ENCODE measurements at regions not wholly inside any gene's neighbourhood (a gene's known extent, or its start where the extent isn't known, plus 50 kb on each side); places are given as distances from the start of the nearest gene placed in this dataset.

DNA sequence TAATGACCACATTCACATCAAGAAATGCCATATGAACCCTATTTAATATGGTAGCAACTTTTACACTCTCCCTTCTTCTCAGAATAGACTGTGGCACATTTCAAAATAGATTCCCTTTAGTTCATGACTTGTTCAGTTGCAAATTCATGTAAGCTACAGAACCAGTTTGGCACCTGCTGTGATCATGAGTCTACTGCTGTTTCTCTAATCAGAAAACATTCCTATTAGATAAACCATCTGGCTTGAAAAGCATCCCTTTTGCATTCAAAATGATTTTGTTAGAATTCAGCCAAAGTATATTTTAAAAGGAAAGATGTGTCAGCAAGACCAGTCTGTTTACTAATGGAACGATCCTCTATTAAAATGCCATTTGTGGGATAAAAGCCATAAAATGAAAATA, 304.4 kb downstream of the BCHE start:
- no peak for ATAC-seq
- TF ChIP-seq ZNF565 (CRISPR knock-in tag; conservative IDR thresholded peaks at IDR 0.05; ENCODE audit: low read depth) (no peak), CSDC2 (CRISPR knock-in tag; IDR thresholded peaks at IDR 0.05) (no peak), ZFP3 (CRISPR knock-in tag; IDR thresholded peaks at IDR 0.05) (no peak), ISL1 (CRISPR knock-in tag; IDR thresholded peaks at IDR 0.05) (no peak)

DNA sequence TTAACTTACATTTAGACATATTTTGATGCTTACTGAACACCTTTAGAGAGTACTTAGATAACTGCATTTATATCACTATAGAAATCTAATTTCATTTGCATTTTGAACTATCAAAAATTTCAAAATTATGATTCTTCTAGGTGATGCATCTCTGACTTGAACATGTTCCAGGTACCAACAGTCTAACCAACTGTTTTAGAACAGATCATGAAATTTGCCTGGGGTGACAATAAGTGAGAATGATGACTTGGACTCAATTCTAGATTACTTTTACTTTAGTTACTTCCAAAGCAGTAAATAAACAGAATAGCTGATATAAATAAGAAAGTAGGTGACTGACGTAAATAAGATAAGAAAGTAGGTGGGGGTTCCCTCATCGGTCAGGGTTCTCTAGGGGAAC, 307.8 kb downstream of the BCHE start:
- TF ChIP-seq GLIS3 (CRISPR knock-in tag; IDR thresholded peaks at IDR 0.05) (no peak), ZFP30 (CRISPR knock-in tag; IDR thresholded peaks at IDR 0.05) (no peak), ESRRG (CRISPR knock-in tag; IDR thresholded peaks at IDR 0.05) (no peak), BACH2 (CRISPR knock-in tag; IDR thresholded peaks at IDR 0.05; ENCODE audit: borderline replicate concordance) (no peak), PPARA (CRISPR knock-in tag; IDR thresholded peaks at IDR 0.05; ENCODE audit: borderline replicate concordance) (no peak), CSDC2 (CRISPR knock-in tag; IDR thresholded peaks at IDR 0.05) (no peak), ZNF70 (CRISPR knock-in tag; IDR thresholded peaks at IDR 0.05) (no peak), ARNTL (CRISPR knock-in tag; IDR thresholded peaks at IDR 0.05; ENCODE audit: borderline replicate concordance, low read depth) (no peak), TCF4 (CRISPR knock-in tag; IDR thresholded peaks at IDR 0.05; ENCODE audit: borderline replicate concordance) (no peak), ZFP3 (CRISPR knock-in tag; IDR thresholded peaks at IDR 0.05) (no peak), ISL1 (CRISPR knock-in tag; IDR thresholded peaks at IDR 0.05) (no peak), ZNF565 (CRISPR knock-in tag; conservative IDR thresholded peaks at IDR 0.05; ENCODE audit: low read depth) (no peak)
- TF ChIP-seq, protein P1, sequence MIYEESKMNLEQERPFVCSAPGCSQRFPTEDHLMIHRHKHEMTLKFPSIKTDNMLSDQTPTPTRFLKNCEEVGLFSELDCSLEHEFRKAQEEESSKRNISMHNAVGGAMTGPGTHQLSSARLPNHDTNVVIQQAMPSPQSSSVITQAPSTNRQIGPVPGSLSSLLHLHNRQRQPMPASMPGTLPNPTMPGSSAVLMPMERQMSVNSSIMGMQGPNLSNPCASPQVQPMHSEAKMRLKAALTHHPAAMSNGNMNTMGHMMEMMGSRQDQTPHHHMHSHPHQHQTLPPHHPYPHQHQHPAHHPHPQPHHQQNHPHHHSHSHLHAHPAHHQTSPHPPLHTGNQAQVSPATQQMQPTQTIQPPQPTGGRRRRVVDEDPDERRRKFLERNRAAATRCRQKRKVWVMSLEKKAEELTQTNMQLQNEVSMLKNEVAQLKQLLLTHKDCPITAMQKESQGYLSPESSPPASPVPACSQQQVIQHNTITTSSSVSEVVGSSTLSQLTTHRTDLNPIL (CRISPR knock-in tag; IDR thresholded peaks at IDR 0.05; ENCODE audit: low read depth) = no peak
- TF ChIP-seq, protein P2, sequence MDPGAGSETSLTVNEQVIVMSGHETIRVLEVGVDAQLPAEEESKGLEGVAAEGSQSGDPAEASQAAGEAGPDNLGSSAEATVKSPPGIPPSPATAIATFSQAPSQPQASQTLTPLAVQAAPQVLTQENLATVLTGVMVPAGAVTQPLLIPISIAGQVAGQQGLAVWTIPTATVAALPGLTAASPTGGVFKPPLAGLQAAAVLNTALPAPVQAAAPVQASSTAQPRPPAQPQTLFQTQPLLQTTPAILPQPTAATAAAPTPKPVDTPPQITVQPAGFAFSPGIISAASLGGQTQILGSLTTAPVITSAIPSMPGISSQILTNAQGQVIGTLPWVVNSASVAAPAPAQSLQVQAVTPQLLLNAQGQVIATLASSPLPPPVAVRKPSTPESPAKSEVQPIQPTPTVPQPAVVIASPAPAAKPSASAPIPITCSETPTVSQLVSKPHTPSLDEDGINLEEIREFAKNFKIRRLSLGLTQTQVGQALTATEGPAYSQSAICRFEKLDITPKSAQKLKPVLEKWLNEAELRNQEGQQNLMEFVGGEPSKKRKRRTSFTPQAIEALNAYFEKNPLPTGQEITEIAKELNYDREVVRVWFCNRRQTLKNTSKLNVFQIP (CRISPR knock-in tag; IDR thresholded peaks at IDR 0.05; ENCODE audit: borderline replicate concordance, low read depth) = no peak
- TF ChIP-seq, protein P3, sequence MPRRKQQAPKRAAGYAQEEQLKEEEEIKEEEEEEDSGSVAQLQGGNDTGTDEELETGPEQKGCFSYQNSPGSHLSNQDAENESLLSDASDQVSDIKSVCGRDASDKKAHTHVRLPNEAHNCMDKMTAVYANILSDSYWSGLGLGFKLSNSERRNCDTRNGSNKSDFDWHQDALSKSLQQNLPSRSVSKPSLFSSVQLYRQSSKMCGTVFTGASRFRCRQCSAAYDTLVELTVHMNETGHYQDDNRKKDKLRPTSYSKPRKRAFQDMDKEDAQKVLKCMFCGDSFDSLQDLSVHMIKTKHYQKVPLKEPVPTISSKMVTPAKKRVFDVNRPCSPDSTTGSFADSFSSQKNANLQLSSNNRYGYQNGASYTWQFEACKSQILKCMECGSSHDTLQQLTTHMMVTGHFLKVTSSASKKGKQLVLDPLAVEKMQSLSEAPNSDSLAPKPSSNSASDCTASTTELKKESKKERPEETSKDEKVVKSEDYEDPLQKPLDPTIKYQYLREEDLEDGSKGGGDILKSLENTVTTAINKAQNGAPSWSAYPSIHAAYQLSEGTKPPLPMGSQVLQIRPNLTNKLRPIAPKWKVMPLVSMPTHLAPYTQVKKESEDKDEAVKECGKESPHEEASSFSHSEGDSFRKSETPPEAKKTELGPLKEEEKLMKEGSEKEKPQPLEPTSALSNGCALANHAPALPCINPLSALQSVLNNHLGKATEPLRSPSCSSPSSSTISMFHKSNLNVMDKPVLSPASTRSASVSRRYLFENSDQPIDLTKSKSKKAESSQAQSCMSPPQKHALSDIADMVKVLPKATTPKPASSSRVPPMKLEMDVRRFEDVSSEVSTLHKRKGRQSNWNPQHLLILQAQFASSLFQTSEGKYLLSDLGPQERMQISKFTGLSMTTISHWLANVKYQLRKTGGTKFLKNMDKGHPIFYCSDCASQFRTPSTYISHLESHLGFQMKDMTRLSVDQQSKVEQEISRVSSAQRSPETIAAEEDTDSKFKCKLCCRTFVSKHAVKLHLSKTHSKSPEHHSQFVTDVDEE (CRISPR knock-in tag; IDR thresholded peaks at IDR 0.05) = no peak
- TF ChIP-seq, protein P4, sequence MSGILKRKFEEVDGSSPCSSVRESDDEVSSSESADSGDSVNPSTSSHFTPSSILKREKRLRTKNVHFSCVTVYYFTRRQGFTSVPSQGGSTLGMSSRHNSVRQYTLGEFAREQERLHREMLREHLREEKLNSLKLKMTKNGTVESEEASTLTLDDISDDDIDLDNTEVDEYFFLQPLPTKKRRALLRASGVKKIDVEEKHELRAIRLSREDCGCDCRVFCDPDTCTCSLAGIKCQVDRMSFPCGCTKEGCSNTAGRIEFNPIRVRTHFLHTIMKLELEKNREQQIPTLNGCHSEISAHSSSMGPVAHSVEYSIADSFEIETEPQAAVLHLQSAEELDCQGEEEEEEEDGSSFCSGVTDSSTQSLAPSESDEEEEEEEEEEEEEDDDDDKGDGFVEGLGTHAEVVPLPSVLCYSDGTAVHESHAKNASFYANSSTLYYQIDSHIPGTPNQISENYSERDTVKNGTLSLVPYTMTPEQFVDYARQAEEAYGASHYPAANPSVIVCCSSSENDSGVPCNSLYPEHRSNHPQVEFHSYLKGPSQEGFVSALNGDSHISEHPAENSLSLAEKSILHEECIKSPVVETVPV (CRISPR knock-in tag; IDR thresholded peaks at IDR 0.05) = no peak
- no peak for ATAC-seq

DNA sequence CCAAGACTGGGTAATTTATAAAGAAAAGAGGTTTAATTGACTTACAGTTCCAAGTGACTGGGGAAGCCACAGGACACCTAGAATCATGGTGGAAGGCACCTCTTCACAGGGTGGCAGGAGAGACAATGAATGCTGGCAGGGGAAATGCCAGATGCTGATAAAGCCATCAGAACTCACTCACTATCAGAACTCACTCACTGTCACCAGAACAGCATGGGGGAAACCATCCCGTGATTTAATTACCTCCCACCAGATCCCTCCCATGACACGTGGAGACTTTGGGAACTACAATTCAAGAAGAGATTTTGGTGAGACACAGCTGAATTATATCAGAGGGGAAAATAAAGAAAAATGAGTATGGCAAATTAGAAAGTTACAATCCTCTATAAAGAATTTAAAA, 310.9 kb downstream of the BCHE start:
- TF ChIP-seq ESRRG (CRISPR knock-in tag; IDR thresholded peaks at IDR 0.05) = no peak
- ATAC-seq = no peak

DNA sequence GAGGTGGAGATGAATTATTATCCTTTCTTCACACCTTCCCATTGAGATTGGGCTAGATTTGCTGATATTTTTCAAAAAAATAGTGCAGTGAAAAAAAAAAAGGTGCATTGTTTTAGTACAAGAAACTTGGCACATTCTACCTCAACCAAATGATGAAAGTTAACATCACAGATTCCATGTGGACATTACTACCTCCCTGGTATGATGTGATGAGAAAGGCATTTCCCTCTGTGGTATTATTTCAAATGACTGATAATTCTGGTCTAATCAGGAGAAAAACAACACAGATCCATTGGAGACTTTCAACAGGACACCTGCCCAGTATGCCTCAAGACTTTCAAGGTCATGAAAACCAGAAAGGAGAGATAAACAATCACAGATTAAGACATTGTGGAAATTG, 313.4 kb downstream of the BCHE start:
- no peak for ATAC-seq
- TF ChIP-seq GLIS3 (CRISPR knock-in tag; IDR thresholded peaks at IDR 0.05) (no peak), ZFP30 (CRISPR knock-in tag; IDR thresholded peaks at IDR 0.05) (no peak), ZNF565 (CRISPR knock-in tag; conservative IDR thresholded peaks at IDR 0.05; ENCODE audit: low read depth) (no peak), ESRRG (CRISPR knock-in tag; IDR thresholded peaks at IDR 0.05) (no peak), BACH2 (CRISPR knock-in tag; IDR thresholded peaks at IDR 0.05; ENCODE audit: borderline replicate concordance) (no peak), OSR1 (CRISPR knock-in tag; IDR thresholded peaks at IDR 0.05) (no peak)
- TF ChIP-seq, protein P4 (CRISPR knock-in tag; IDR thresholded peaks at IDR 0.05) = no peak
- TF ChIP-seq, protein P1 (CRISPR knock-in tag; IDR thresholded peaks at IDR 0.05; ENCODE audit: low read depth) = no peak
